Esophagus squamous epithelium (tissue), 5 donors: ENCODE measurements at regions not wholly inside any gene's neighbourhood (a gene's known extent, or its start where the extent isn't known, plus 50 kb on each side); places are given as distances from the start of the nearest gene placed in this dataset.

Source experiments
- DNase-seq: peaks from one replicate; lab custom pipeline; 2025; lab: John Stamatoyannopoulos, UW
- H3K27ac ChIP-seq, 4 donors: fragments of 200-600 bp; sonication (generic); one replicate each; pipeline ENCODE4 v1.5.1; 2016 to 2019; ENCODE audit warnings: mild to moderate bottlenecking in 1 of 4
- H3K27me3 ChIP-seq, 4 donors: fragments of 200-600 bp; sonication (generic); 1 replicate in 3 of 4; 2 replicates in 1 of 4; pipeline versions ENCODE4 v1.5.1 to v1.6.0; 2017 to 2021; ENCODE audit warnings: antibody characterized with exemption in 1 of 4
- H3K36me3 ChIP-seq, 3 donors: fragments of 200-600 bp; sonication (generic); one replicate each; pipeline ENCODE4 v1.5.1; 2016 to 2019
- H3K4me1 ChIP-seq, 3 donors: fragments of 200-600 bp; sonication (generic); one replicate each; pipeline ENCODE4 v1.5.1; 2017 to 2019
- H3K4me3 ChIP-seq, 4 donors: fragments of 200-600 bp; sonication (generic); 1 replicate in 3 of 4; 2 replicates in 1 of 4; pipeline ENCODE4 v1.5.1; 2016 to 2019; ENCODE audit warnings: mild to moderate bottlenecking in 2 of 4, moderate library complexity in 1 of 4
- H3K9me3 ChIP-seq, 3 donors: fragments of 200-600 bp; sonication (generic); one replicate each; pipeline ENCODE4 v1.5.1; 2016 to 2019
- CTCF ChIP-seq, 6 experiments: fragments of 450-650 bp in 4 of 6; fragments of 200-600 bp in 2 of 6; sonication (generic) in 2 of 6; IDR thresholded peaks; one replicate each; pipeline ENCODE4 v1.5.1; 2016 to 2019; ENCODE audit warnings: antibody characterized with exemption in 6 of 6, mild to moderate bottlenecking in 4 of 6, moderate library complexity in 4 of 6
- POLR2A ChIP-seq, 4 donors: fragments of 450-650 bp; IDR thresholded peaks; one replicate each; pipeline ENCODE4 v1.6.1; 2017; ENCODE audit warnings: antibody characterized with exemption in 4 of 4, mild to moderate bottlenecking in 4 of 4, moderate library complexity in 3 of 4
- WGBS, 2 donors: methylation state at CpG; one replicate each; pipeline ENCODE4 v1.1.5; 2018; 5-methylcytosine and 5-hydroxymethylcytosine counted together
- intact Hi-C: fragments of 100-400 bp; cut with DNase I; formaldehyde crosslinking; loops from one replicate; pipeline ENCODE4 v1.15.0; 2022
- donor health status: DM: yes; HTN: yes; CAD: no.

GRCh38 chr5:73344835-73345234 lies 103.7 kb downstream of the FOXD1 start:
- H3K4me1 ChIP-seq: no peaks in the 10 kb centered on the region
- no peak overlapping the region for H3K27ac ChIP-seq
- no peak overlapping the region for H3K4me3 ChIP-seq
- DNase-seq: no peak
- H3K27me3 ChIP-seq: peaks cover 0 to 34% (median 0%) of the 10 kb centered on the region in 4 donors
- peaks cover 0 to 14% (median 6%) of the 10 kb centered on the region in 3 donors for H3K9me3 ChIP-seq
- intact Hi-C loops: no loop called here
- no peaks in the 10 kb centered on the region for H3K36me3 ChIP-seq
- WGBS, 2 donors: 80 to 82% methylated on average over 5 of the region's 5 CpGs
- no peak for TF ChIP-seq CTCF (IDR thresholded peaks at IDR 0.05)

- intact Hi-C loops: no loop called here
- DNase-seq: no peak
- WGBS, 2 donors: 88 to 90% methylated on average over 1 to 4 of the region's 4 CpGs
- H3K36me3 ChIP-seq: no peaks in the 10 kb centered on the region
- H3K27ac ChIP-seq: no peak overlapping the region
- no peak overlapping the region for H3K4me3 ChIP-seq
- peaks cover 0 to 13% (median 0%) of the 10 kb centered on the region in 3 donors for H3K4me1 ChIP-seq
- peaks cover 0 to 58% (median 0%) of the 10 kb centered on the region in 4 donors for H3K27me3 ChIP-seq
- TF ChIP-seq POLR2A (IDR thresholded peaks at IDR 0.05) (no peak), CTCF (IDR thresholded peaks at IDR 0.05) (no peak)
- no peaks in the 10 kb centered on the region for H3K9me3 ChIP-seq
Measured at GRCh38 chr5:73339711-73340110, 108.9 kb downstream of the FOXD1 start.

- intact Hi-C loops: no loop called here
- Histone ChIP-seq H3K4me3 (no peak overlapping the region), H3K27ac (peak overlapping the region in 2 of 4 donors; percentile 5 to 36), H3K9me3 (no peaks in the 10 kb centered on the region), H3K27me3 (peaks cover 0 to 59% (median 0%) of the 10 kb centered on the region in 4 donors), H3K36me3 (no peaks in the 10 kb centered on the region), H3K4me1 (peaks cover 0 to 13% (median 0%) of the 10 kb centered on the region in 3 donors)
- DNase-seq: no peak
- no peak for TF ChIP-seq POLR2A (IDR thresholded peaks at IDR 0.05)
- no peak for TF ChIP-seq CTCF (IDR thresholded peaks at IDR 0.05)
- 72% methylated on average over 10 to 14 of the region's 15 CpGs for WGBS, 2 donors
Measured at GRCh38 chr5:73339051-73339575, 109.5 kb downstream of the FOXD1 start.

- Histone ChIP-seq H3K4me1 (peaks cover 0 to 13% (median 0%) of the 10 kb centered on the region in 3 donors), H3K4me3 (no peak overlapping the region), H3K27me3 (peaks cover 0 to 64% (median 0%) of the 10 kb centered on the region in 4 donors), H3K9me3 (no peaks in the 10 kb centered on the region), H3K36me3 (no peaks in the 10 kb centered on the region), H3K27ac (peak overlapping the region in 2 of 4 donors; percentile 31 to 36)
- intact Hi-C loops: no loop called here
- TF ChIP-seq POLR2A (IDR thresholded peaks at IDR 0.05): no peak
- no peak for TF ChIP-seq CTCF (IDR thresholded peaks at IDR 0.05)
- 55 to 60% methylated on average over 17 of the region's 17 CpGs for WGBS, 2 donors
- DNase-seq: no peak
Measured at GRCh38 chr5:73338256-73339050, 110.1 kb downstream of the FOXD1 start.

- peaks cover 0 to 66% (median 0%) of the 10 kb centered on the region in 4 donors for H3K27me3 ChIP-seq
- no peaks in the 10 kb centered on the region for H3K9me3 ChIP-seq
- no peak for DNase-seq
- peaks cover 0 to 13% (median 0%) of the 10 kb centered on the region in 3 donors for H3K4me1 ChIP-seq
- no peaks in the 10 kb centered on the region for H3K36me3 ChIP-seq
- intact Hi-C loops: no loop called here
- no peak overlapping the region for H3K4me3 ChIP-seq
- TF ChIP-seq CTCF (IDR thresholded peaks at IDR 0.05) (no peak), POLR2A (IDR thresholded peaks at IDR 0.05) (no peak)
- 67 to 75% methylated on average over 7 to 9 of the region's 9 CpGs for WGBS, 2 donors
- peak overlapping the region in 1 of 4 donors; percentile 31 for H3K27ac ChIP-seq
Measured at GRCh38 chr5:73337586-73338255, 110.9 kb downstream of the FOXD1 start.
